Lower leg skin (tissue), 3 donors: ENCODE measurements at regions not wholly inside any gene's neighbourhood (a gene's known extent, or its start where the extent isn't known, plus 50 kb on each side); places are given as distances from the start of the nearest gene placed in this dataset.

Source experiments
- POLR2A ChIP-seq, 2 donors: fragments of 450-650 bp; IDR thresholded peaks; one replicate each; pipeline ENCODE4 v1.6.1; 2016 to 2017; ENCODE audit warnings: antibody characterized with exemption in 2 of 2, mild to moderate bottlenecking in 1 of 2, moderate library complexity in 1 of 2
- TF ChIP-seq, protein P1 (sequence below), 3 donors: fragments of 450-650 bp; IDR thresholded peaks; one replicate each; pipeline ENCODE4 v1.5.1; 2016; ENCODE audit warnings: antibody characterized with exemption in 3 of 3, mild to moderate bottlenecking in 3 of 3, moderate library complexity in 2 of 3

DNA sequence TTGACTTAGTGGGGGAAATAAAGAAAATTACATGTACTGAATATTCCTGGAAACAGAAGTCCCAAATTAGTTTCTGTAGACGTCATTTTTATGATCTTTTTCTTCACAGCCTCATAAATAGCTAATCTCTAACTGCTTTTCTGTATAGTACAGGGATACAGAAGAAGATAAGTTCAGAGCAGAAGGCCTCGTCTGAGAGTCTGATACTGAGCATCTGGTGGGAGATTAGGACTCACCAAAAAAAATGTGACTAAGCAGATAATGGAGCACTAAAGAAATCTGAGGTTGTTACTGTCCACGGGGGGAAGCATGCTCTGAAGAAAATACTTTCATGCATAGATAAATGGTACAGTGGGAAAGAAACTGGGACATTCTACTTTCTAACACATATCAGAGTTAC lies 115.3 kb upstream of the TRPC5 start:
- TF ChIP-seq, protein P1, sequence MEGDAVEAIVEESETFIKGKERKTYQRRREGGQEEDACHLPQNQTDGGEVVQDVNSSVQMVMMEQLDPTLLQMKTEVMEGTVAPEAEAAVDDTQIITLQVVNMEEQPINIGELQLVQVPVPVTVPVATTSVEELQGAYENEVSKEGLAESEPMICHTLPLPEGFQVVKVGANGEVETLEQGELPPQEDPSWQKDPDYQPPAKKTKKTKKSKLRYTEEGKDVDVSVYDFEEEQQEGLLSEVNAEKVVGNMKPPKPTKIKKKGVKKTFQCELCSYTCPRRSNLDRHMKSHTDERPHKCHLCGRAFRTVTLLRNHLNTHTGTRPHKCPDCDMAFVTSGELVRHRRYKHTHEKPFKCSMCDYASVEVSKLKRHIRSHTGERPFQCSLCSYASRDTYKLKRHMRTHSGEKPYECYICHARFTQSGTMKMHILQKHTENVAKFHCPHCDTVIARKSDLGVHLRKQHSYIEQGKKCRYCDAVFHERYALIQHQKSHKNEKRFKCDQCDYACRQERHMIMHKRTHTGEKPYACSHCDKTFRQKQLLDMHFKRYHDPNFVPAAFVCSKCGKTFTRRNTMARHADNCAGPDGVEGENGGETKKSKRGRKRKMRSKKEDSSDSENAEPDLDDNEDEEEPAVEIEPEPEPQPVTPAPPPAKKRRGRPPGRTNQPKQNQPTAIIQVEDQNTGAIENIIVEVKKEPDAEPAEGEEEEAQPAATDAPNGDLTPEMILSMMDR (IDR thresholded peaks at IDR 0.05): no peak
- TF ChIP-seq POLR2A (IDR thresholded peaks at IDR 0.05): no peak
